Ovary (tissue), 7 donors: ENCODE measurements at regions not wholly inside any gene's neighbourhood (a gene's known extent, or its start where the extent isn't known, plus 50 kb on each side); places are given as distances from the start of the nearest gene placed in this dataset.

Source experiments
- DNase-seq, 5 donors: peaks; one replicate each; pipeline ENCODE4 v3.0.0-alpha.2; 2019 to 2020
- H3K27ac ChIP-seq, 2 donors: fragments of 200-600 bp; one replicate each; pipeline versions ENCODE4 v1.5.1 to v1.8.0; 2019 to 2022
- H3K27me3 ChIP-seq: fragments of 200-600 bp; one replicate; pipeline ENCODE4 v1.8.0; 2022
- H3K36me3 ChIP-seq: fragments of 200-600 bp; sonication (generic); one replicate; pipeline ENCODE4 v1.5.1; 2019
- H3K4me1 ChIP-seq: one replicate; pipeline ENCODE4 v1.8.1; 2013; ENCODE audit warnings: mild to moderate bottlenecking, moderate library complexity; ENCODE audit not compliant: insufficient read depth
- H3K4me3 ChIP-seq: fragments of 200-600 bp; sonication (generic); one replicate; pipeline ENCODE4 v1.5.1; 2017
- H3K9me3 ChIP-seq, 2 donors: fragments of 200-600 bp in 1 of 2; sonication (generic) in 1 of 2; one replicate each; pipeline versions ENCODE4 v1.5.1 to v1.8.1; 2013 to 2019; ENCODE audit warnings: mild to moderate bottlenecking in 1 of 2, moderate library complexity in 1 of 2
- EP300 ChIP-seq: sonication (generic); formaldehyde crosslinking; IDR thresholded peaks from one replicate; pipeline ENCODE4 v1.6.1; 2017; ENCODE audit warnings: antibody characterized with exemption
- POLR2A ChIP-seq: fragments of 450-650 bp; IDR thresholded peaks from one replicate; pipeline ENCODE4 v1.6.1; 2017; ENCODE audit warnings: antibody characterized with exemption, mild to moderate bottlenecking, moderate library complexity
- WGBS, 3 donors: extraction: QIAGEN DNeasy Blood & Tissue Kit in 1 of 3; methylation state at CpG; one replicate each; pipeline versions ENCODE4 v1.1.5 to v1.1.7; 2013 to 2017; 5-methylcytosine and 5-hydroxymethylcytosine counted together
- intact Hi-C, 4 donors: fragments of 100-400 bp; cut with DNase I; formaldehyde crosslinking; loops; one replicate each; pipeline versions ENCODE4 v1.11.0 to v1.15.1; 2022 to 2023
- TF ChIP-seq, protein P1 (sequence below), 3 donors: fragments of 450-650 bp in 2 of 3; fragments of 200-600 bp in 1 of 3; IDR thresholded peaks; one replicate each; pipeline versions ENCODE4 v1.5.1 to v1.8.0; 2016 to 2022; ENCODE audit warnings: antibody characterized with exemption in 3 of 3, mild to moderate bottlenecking in 1 of 3
- donor health status: DM: no; HTN: no; CAD: no; lungs with moderate emphysema.
- donor health status: DM: no; HTN: no; CAD: no.
- donor health status: Bipolar disorder and iron deficiency.
- donor health status: DM: no; HTN: no; CAD: no.
- donor health status: DM: yes; HTN: yes; CAD: no.

DNA sequence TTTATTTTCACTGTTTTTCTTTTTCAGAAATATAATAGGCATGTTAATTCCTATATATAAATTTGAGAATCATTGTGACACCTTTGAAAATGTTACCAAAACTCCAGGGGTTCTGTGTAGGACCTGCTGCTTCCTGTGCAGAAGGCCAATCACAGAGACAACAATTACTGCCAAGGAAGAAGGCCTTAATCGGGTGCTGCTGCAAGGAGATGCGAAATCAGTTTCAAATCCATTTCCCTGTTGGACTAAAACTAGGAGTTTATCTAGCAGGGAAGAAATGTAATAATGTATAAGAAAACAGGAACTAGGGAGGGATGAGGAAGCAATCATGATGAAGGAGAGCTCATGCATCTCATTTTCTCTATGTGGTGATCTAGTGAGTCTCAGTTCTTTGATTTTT is 209.7 kb upstream of the NUDT12 start:
- DNase-seq: no peak
- no peaks in the 10 kb centered on the region for H3K9me3 ChIP-seq
- H3K27ac ChIP-seq: no peak overlapping the region
- intact Hi-C loops: no loop called here
- 90 to 94% (median 90%) methylated on average over 2 of the region's 2 CpGs for WGBS, 3 donors
- no peaks in the 10 kb centered on the region for H3K27me3 ChIP-seq
- H3K4me1 ChIP-seq: no peaks in the 10 kb centered on the region
- no peaks in the 10 kb centered on the region for H3K36me3 ChIP-seq
- H3K4me3 ChIP-seq: no peak overlapping the region
- TF ChIP-seq, protein P1, sequence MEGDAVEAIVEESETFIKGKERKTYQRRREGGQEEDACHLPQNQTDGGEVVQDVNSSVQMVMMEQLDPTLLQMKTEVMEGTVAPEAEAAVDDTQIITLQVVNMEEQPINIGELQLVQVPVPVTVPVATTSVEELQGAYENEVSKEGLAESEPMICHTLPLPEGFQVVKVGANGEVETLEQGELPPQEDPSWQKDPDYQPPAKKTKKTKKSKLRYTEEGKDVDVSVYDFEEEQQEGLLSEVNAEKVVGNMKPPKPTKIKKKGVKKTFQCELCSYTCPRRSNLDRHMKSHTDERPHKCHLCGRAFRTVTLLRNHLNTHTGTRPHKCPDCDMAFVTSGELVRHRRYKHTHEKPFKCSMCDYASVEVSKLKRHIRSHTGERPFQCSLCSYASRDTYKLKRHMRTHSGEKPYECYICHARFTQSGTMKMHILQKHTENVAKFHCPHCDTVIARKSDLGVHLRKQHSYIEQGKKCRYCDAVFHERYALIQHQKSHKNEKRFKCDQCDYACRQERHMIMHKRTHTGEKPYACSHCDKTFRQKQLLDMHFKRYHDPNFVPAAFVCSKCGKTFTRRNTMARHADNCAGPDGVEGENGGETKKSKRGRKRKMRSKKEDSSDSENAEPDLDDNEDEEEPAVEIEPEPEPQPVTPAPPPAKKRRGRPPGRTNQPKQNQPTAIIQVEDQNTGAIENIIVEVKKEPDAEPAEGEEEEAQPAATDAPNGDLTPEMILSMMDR (IDR thresholded peaks at IDR 0.05): no peak
- no peak for TF ChIP-seq EP300
- no peak for TF ChIP-seq POLR2A

DNA sequence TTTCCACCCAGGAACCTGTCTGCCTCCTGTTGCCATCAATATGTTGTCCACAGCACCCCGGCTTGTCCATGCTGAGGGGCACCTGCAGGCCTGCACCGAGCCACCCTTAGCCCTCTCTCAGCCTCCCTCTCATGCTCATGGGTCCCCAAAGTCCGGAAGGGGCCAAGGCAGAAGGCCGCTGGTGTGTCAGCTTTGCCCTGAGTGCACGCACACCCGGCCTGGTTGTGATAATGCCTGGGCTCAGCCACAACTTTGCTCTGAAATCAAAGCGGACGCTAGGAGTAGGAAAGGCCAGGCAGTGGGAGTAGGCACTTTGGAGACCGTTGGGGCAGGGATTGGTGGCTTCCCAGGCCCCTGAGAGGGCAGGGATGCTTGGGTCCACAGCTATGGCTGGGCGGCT is 201.8 kb upstream of the NUDT12 start:
- Histone ChIP-seq H3K9me3 (no peaks in the 10 kb centered on the region), H3K36me3 (no peaks in the 10 kb centered on the region), H3K27me3 (no peaks in the 10 kb centered on the region), H3K4me3 (no peak overlapping the region), H3K4me1 (no peaks in the 10 kb centered on the region), H3K27ac (no peak overlapping the region)
- intact Hi-C loops: no loop called here
- WGBS, 3 donors: 85 to 97% (median 95%) methylated on average over 10 of the region's 10 CpGs
- TF ChIP-seq, protein P1 (IDR thresholded peaks at IDR 0.05): no peak
- no peak for TF ChIP-seq EP300
- no peak for TF ChIP-seq POLR2A
- no peak for DNase-seq

DNA sequence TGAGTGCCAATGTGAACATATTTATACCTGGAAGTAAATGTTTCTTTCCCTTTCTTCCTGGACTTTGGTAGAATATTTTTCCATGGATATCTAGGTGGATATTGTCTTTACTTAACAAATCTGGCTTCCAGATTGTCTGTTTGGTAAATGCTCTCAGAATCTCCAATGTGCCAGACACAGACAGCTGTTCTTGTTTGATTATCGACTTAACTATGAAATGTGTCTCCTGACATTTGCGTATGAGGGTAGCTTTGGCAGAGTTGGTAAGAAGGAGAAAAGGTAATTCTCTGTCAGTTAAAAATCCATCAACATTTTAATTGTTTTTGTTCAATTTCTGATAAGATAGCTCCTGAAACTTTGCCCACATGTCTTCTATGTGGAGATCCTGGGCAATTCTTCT is 196.4 kb upstream of the NUDT12 start:
- no peak for TF ChIP-seq POLR2A
- TF ChIP-seq, protein P1 (IDR thresholded peaks at IDR 0.05): no peak
- TF ChIP-seq EP300: no peak
- DNase-seq: no peak

DNA sequence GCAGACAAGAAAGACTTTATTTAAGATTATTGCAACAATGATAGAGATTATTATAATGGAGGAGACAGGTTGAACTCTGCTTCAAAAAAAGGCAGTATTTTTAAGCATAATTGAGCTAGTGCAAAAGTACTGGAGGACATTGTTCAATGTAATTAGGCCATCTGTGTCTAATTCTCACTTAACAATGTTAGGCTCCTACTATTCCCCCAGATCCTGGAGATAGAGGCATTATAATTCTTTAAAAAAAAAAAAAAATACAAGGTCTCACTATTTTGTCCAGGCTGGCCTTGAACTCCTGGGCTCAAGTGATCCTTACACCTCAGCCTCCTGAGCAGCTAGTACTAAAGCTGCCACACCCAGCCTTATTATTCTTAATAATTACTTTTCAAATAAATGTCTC is 193.4 kb upstream of the NUDT12 start:
- Histone ChIP-seq H3K36me3 (no peaks in the 10 kb centered on the region), H3K4me3 (no peak overlapping the region), H3K27ac (no peak overlapping the region), H3K9me3 (no peaks in the 10 kb centered on the region), H3K4me1 (no peaks in the 10 kb centered on the region), H3K27me3 (no peaks in the 10 kb centered on the region)
- intact Hi-C loops: no loop called here
- TF ChIP-seq, protein P1 (IDR thresholded peaks at IDR 0.05): no peak
- TF ChIP-seq EP300 (no peak), POLR2A (no peak)
- no peak for DNase-seq

More for the DNA sequence above, 196.4 kb upstream of the NUDT12 start:
- Histone ChIP-seq H3K9me3 (no peaks in the 10 kb centered on the region), H3K27me3 (no peaks in the 10 kb centered on the region), H3K4me1 (no peaks in the 10 kb centered on the region), H3K4me3 (no peak overlapping the region), H3K36me3 (no peaks in the 10 kb centered on the region), H3K27ac (no peak overlapping the region)
- intact Hi-C loops: no loop called here
- 73 to 74% (median 73%) methylated on average over 2 of the region's 2 CpGs for WGBS, 3 donors
